ENCODE measurements at regions not wholly inside any gene's neighbourhood (a gene's known extent, or its start where the extent isn't known, plus 50 kb on each side); places are given as distances from the start of the nearest gene placed in this dataset.

- dilution Hi-C loops (cut with MboI; ENCODE audit: extremely low pct_ligation_motif_present, low sequenced_read_pairs) (no loop called here), intact Hi-C loops (cut with micrococcal nuclease) (loop anchor here (5.0 to 10.0 kb wide), 2 partner anchors 603 to 761 kb away; no protein-coding TSS in a partner anchor)
- Histone ChIP-seq H3K79me2 (ENCODE audit: control insufficient read depth, insufficient read depth, low read length) (no peaks in the 10 kb centered on the region), H3K27ac (ENCODE audit: insufficient read depth, low read depth, low read length) (no peak overlapping the region), H3K4me3 (replicated peaks in 1 of 3; ENCODE audit: insufficient read depth in 1 of 3, low read depth in 1 of 3, low read length in 3 of 3) (no peak overlapping the region), H3K9ac (replicated peaks; ENCODE audit: extremely low read depth, insufficient read depth, low read length) (no peak overlapping the region), H3K4me1 (ENCODE audit: control insufficient read depth, extremely low read depth, insufficient read depth, low read length) (no peaks in the 10 kb centered on the region), H3K9me3 (replicated peaks; ENCODE audit: control insufficient read depth, insufficient read depth, low read length) (no peaks in the 10 kb centered on the region), H3K36me3 (ENCODE audit: control insufficient read depth in 2 of 2, extremely low read depth in 1 of 2, insufficient read depth in 2 of 2, low read length in 2 of 2) (no peaks in the 10 kb centered on the region), H3K4me2 (ENCODE audit: insufficient read depth, low read length) (no peak overlapping the region), H3K27me3 (ENCODE audit: control insufficient read depth in 2 of 2, insufficient read depth in 2 of 2, low read length in 2 of 2) (no peaks in the 10 kb centered on the region), H4K20me1 (replicated peaks; ENCODE audit: control insufficient read depth, extremely low read depth, insufficient read depth, low read length) (no peaks in the 10 kb centered on the region), H2AFZ (ENCODE audit: low read depth, low read length) (no peak overlapping the region), H3K9me1 (replicated peaks; ENCODE audit: control insufficient read depth, extremely low read depth, insufficient read depth, low read length) (no peaks in the 10 kb centered on the region)
- DNase-seq (ENCODE audit: low read depth, low spot score) (no peak), FAIRE-seq (no peak)
- CTCF ChIA-PET = interaction anchor here (2.1 kb wide), 1 partner anchor 607 kb away, joined by 5 read pairs; no protein-coding TSS in a partner anchor
- POLR2A ChIA-PET = no interaction called here
- TF ChIP-seq FOS (IDR thresholded peaks at IDR 0.05; ENCODE audit: borderline replicate concordance, insufficient read depth, low read length) = no peak
- TF ChIP-seq POLR2AphosphoS5 (IDR thresholded peaks at IDR 0.05; ENCODE audit: insufficient read depth, low read depth, low read length) = no peak
- TF ChIP-seq CTCF (IDR thresholded peaks at IDR 0.05; ENCODE audit: extremely low read depth in 1 of 2, insufficient read depth in 1 of 2, low read depth in 1 of 2, low read length in 2 of 2) = peak; percentile 13 to 28
- no peak for TF ChIP-seq MAX (IDR thresholded peaks at IDR 0.05; ENCODE audit: insufficient read depth, insufficient read length)
- no peak for TF ChIP-seq GATA2 (IDR thresholded peaks at IDR 0.05; ENCODE audit: insufficient read depth, insufficient read length, low read depth, low read length)
- BruUV-seq (replicated peaks) = no TSS peak
Observed at GRCh38 chr5:106875591-106876297, 795.0 kb downstream of the EFNA5 start.

All from endothelial cell of umbilical vein (primary cell).